Trophoblast cell (in vitro differentiated cells and primary cell): ENCODE measurements at regions not wholly inside any gene's neighbourhood (a gene's known extent, or its start where the extent isn't known, plus 50 kb on each side); places are given as distances from the start of the nearest gene placed in this dataset.

ENCODE experiments used
- DNase-seq, 2 donors: peaks; one replicate each; pipeline ENCODE4 v3.0.0-alpha.2; 2016
- H2AFZ ChIP-seq: 2 replicates; pipeline ENCODE4 v1.6.1; 2013; ENCODE audit warnings: low read length, moderate library complexity, mild to moderate bottlenecking; ENCODE audit not compliant: insufficient read depth, poor library complexity
- H2AK5ac ChIP-seq: 2 replicates; pipeline ENCODE4 v1.6.1; 2013; ENCODE audit warnings: mild to moderate bottlenecking, low read length
- H2BK120ac ChIP-seq: 2 replicates; pipeline ENCODE4 v1.6.1; 2013; ENCODE audit warnings: low read length, mild to moderate bottlenecking, moderate library complexity; ENCODE audit not compliant: insufficient read depth, poor library complexity
- H2BK12ac ChIP-seq: 2 replicates; pipeline ENCODE4 v1.6.1; 2013; ENCODE audit warnings: mild to moderate bottlenecking, low read length, moderate library complexity
- H2BK5ac ChIP-seq: 2 replicates; pipeline ENCODE4 v1.6.1; 2013; ENCODE audit warnings: low read length, low read depth, moderate library complexity, mild to moderate bottlenecking; ENCODE audit not compliant: poor library complexity
- H3K14ac ChIP-seq: 2 replicates; pipeline ENCODE4 v1.6.1; 2013; ENCODE audit warnings: mild to moderate bottlenecking, low read length
- H3K18ac ChIP-seq: 2 replicates; pipeline ENCODE4 v1.6.1; 2013; ENCODE audit warnings: mild to moderate bottlenecking, low read length
- H3K23ac ChIP-seq: 2 replicates; pipeline ENCODE4 v1.6.1; 2013; ENCODE audit warnings: low read length
- H3K27ac ChIP-seq: 2 replicates; pipeline ENCODE4 v1.5.1; 2013; ENCODE audit warnings: low read depth, mild to moderate bottlenecking, inconsistent platforms, low read length, moderate library complexity
- H3K27me3 ChIP-seq: 2 replicates; pipeline ENCODE4 v1.6.1; 2013; ENCODE audit warnings: inconsistent platforms, mild to moderate bottlenecking, low read length, moderate library complexity; ENCODE audit not compliant: insufficient read depth
- H3K36me3 ChIP-seq, 2 experiments: 1 replicate in 1 of 2; 2 replicates in 1 of 2; pipeline ENCODE4 v1.6.1; 2013; ENCODE audit warnings: low read length in 2 of 2, mild to moderate bottlenecking in 2 of 2, moderate library complexity in 1 of 2; ENCODE audit not compliant: insufficient read depth in 2 of 2, control insufficient read depth in 1 of 2
- H3K4ac ChIP-seq: 2 replicates; pipeline ENCODE4 v1.6.1; 2013; ENCODE audit warnings: low read depth, mild to moderate bottlenecking, low read length, moderate library complexity
- H3K4me1 ChIP-seq, 2 experiments: 1 replicate in 1 of 2; 2 replicates in 1 of 2; pipeline ENCODE4 v1.6.1; 2013; ENCODE audit warnings: low read length in 2 of 2, mild to moderate bottlenecking in 2 of 2, moderate library complexity in 1 of 2; ENCODE audit not compliant: insufficient read depth in 2 of 2, control insufficient read depth in 1 of 2
- H3K4me2 ChIP-seq: 2 replicates; pipeline ENCODE4 v1.6.1; 2013; ENCODE audit warnings: inconsistent platforms, mild to moderate bottlenecking, low read length, moderate library complexity
- H3K4me3 ChIP-seq: 2 replicates; pipeline ENCODE4 v1.5.1; 2013; ENCODE audit warnings: mild to moderate bottlenecking, low read depth, low read length, inconsistent platforms
- H3K79me1 ChIP-seq: one replicate; pipeline ENCODE4 v1.6.1; 2013; ENCODE audit warnings: low read length
- H3K79me2 ChIP-seq: 2 replicates; pipeline ENCODE4 v1.6.1; 2013; ENCODE audit warnings: low read length, mild to moderate bottlenecking; ENCODE audit not compliant: control insufficient read depth, insufficient read depth, poor library complexity
- H3K9ac ChIP-seq: 2 replicates; pipeline ENCODE4 v1.6.1; 2013; ENCODE audit warnings: mild to moderate bottlenecking, low read length
- H3K9me3 ChIP-seq: 2 replicates; pipeline ENCODE4 v1.6.1; 2013; ENCODE audit warnings: low read depth, mild to moderate bottlenecking, control low read depth, inconsistent platforms, low read length; ENCODE audit not compliant: insufficient read depth
- H4K12ac ChIP-seq: 2 replicates; pipeline ENCODE4 v1.6.1; 2013; ENCODE audit warnings: low read depth, mild to moderate bottlenecking, low read length, moderate library complexity
- H4K8ac ChIP-seq: 2 replicates; pipeline ENCODE4 v1.6.1; 2013; ENCODE audit warnings: low read depth, mild to moderate bottlenecking, low read length, moderate library complexity
- H4K91ac ChIP-seq: one replicate; pipeline ENCODE4 v1.6.1; 2013; ENCODE audit warnings: low read depth, mild to moderate bottlenecking, low read length, moderate library complexity
- whole genome bisulfite sequencing: extraction: QIAGEN DNeasy Blood & Tissue Kit; methylation state at CpG from one replicate; pipeline ENCODE4 v1.1.7; 2013; ENCODE audit warnings: missing lambda C conversion rate; ENCODE audit not compliant: insufficient read length, insufficient coverage; ENCODE audit errors: extremely low coverage; 5-methylcytosine and 5-hydroxymethylcytosine counted together

DNA sequence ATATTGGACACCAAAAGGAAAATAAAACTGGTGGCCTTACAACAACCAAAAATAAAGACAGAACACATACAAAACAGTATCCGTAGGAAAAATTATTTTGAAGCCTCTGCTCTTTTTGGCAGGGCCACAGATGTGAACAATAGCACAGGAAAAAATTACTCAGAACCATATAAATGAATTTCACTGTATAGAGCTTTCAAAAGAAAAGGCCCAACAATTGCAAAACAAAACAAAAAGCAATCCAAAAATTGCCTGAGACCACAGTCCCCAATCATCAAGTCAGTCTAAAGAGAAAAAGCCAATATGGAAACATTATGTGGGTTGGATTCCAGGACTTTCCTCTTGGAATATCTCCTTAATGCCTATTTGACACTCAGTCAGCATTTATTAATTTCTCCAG is 243.8 kb downstream of the CEMIP2 start:
- Histone ChIP-seq H4K8ac (no peak overlapping the region), H3K18ac (no peak overlapping the region), H3K27me3 (no peaks in the 10 kb centered on the region), H4K91ac (no peak overlapping the region), H3K4ac (no peak overlapping the region), H3K79me2 (no peaks in the 10 kb centered on the region), H3K9ac (no peak overlapping the region), H3K36me3 (no peaks in the 10 kb centered on the region), H3K23ac (no peak overlapping the region), H3K4me2 (no peak overlapping the region), H2BK120ac (no peak overlapping the region), H3K14ac (no peak overlapping the region), H3K27ac (no peak overlapping the region), H3K4me3 (no peak overlapping the region), H4K12ac (no peak overlapping the region), H2AK5ac (no peak overlapping the region), H2AFZ (no peak overlapping the region), H3K4me1 (no peaks in the 10 kb centered on the region), H3K9me3 (no peaks in the 10 kb centered on the region), H2BK12ac (no peak overlapping the region), H2BK5ac (no peak overlapping the region), H3K79me1 (no peaks in the 10 kb centered on the region)
- no CpG with 5 or more reads among the region's 1 CpG for WGBS
- no peak for DNase-seq

GRCh38 chr9:71521132-71521531 is 247.2 kb downstream of the CEMIP2 start:
- Histone ChIP-seq H4K8ac (no peak overlapping the region), H3K4me3 (no peak overlapping the region), H3K27me3 (no peaks in the 10 kb centered on the region), H2BK12ac (no peak overlapping the region), H3K4ac (no peak overlapping the region), H2BK120ac (no peak overlapping the region), H4K12ac (no peak overlapping the region), H3K36me3 (no peaks in the 10 kb centered on the region), H2BK5ac (no peak overlapping the region), H3K18ac (no peak overlapping the region), H3K79me1 (no peaks in the 10 kb centered on the region), H3K9me3 (no peaks in the 10 kb centered on the region), H4K91ac (no peak overlapping the region), H3K4me1 (no peaks in the 10 kb centered on the region), H3K23ac (no peak overlapping the region), H3K79me2 (no peaks in the 10 kb centered on the region), H3K9ac (no peak overlapping the region), H2AK5ac (no peak overlapping the region), H2AFZ (no peak overlapping the region), H3K4me2 (no peak overlapping the region), H3K14ac (no peak overlapping the region), H3K27ac (no peak overlapping the region)
- no CpG with 5 or more reads among the region's 3 CpGs for WGBS
- no peak for DNase-seq

DNA sequence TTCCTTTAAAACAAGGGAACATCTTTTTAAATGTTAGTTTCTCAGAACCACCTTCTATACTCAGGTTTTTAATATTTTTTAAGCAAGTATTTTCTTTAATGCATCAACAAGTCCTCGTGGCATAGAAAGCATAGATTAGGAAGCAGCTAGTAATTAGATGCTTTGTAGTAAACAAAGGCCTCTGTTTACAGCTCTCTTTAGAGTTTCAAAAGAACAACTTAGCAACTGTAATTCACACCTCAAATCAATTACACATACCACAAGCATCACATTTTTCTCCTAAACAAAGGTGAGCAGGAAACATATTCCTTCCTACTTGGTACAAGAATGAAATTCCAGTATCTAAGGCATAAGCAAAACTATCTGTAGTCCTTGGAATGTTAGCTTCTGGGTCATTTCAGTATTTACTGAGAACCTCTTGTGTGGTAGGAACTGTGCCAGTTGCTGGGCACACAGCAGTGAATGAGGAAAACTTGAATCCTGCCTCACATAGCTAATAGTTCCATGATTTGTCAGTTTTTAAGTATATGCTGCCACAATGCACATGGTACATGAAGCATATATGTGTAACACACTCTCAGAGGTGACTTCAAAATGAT is 249.1 kb downstream of the CEMIP2 start:
- no peaks in the 10 kb centered on the region for H3K79me1 ChIP-seq
- no peak overlapping the region for H4K12ac ChIP-seq
- no peak overlapping the region for H3K23ac ChIP-seq
- no peaks in the 10 kb centered on the region for H3K27me3 ChIP-seq
- no peaks in the 10 kb centered on the region for H3K9me3 ChIP-seq
- no peak overlapping the region for H2AK5ac ChIP-seq
- no peak overlapping the region for H3K18ac ChIP-seq
- H2BK120ac ChIP-seq, result no peak overlapping the region
- no peak overlapping the region for H3K14ac ChIP-seq
- H3K4me3 ChIP-seq, result no peak overlapping the region
- no peak overlapping the region for H4K8ac ChIP-seq
- no peak for DNase-seq
- no CpG with 5 or more reads among the region's 1 CpG for WGBS
- H3K36me3 ChIP-seq, result no peaks in the 10 kb centered on the region
- no peak overlapping the region for H2BK12ac ChIP-seq
- no peak overlapping the region for H2BK5ac ChIP-seq
- no peak overlapping the region for H3K4me2 ChIP-seq
- H2AFZ ChIP-seq, result no peak overlapping the region
- H3K27ac ChIP-seq, result no peak overlapping the region
- H3K79me2 ChIP-seq, result no peaks in the 10 kb centered on the region
- H4K91ac ChIP-seq, result no peak overlapping the region
- no peak overlapping the region for H3K9ac ChIP-seq
- H3K4ac ChIP-seq, result no peak overlapping the region
- H3K4me1 ChIP-seq, result no peaks in the 10 kb centered on the region

DNA sequence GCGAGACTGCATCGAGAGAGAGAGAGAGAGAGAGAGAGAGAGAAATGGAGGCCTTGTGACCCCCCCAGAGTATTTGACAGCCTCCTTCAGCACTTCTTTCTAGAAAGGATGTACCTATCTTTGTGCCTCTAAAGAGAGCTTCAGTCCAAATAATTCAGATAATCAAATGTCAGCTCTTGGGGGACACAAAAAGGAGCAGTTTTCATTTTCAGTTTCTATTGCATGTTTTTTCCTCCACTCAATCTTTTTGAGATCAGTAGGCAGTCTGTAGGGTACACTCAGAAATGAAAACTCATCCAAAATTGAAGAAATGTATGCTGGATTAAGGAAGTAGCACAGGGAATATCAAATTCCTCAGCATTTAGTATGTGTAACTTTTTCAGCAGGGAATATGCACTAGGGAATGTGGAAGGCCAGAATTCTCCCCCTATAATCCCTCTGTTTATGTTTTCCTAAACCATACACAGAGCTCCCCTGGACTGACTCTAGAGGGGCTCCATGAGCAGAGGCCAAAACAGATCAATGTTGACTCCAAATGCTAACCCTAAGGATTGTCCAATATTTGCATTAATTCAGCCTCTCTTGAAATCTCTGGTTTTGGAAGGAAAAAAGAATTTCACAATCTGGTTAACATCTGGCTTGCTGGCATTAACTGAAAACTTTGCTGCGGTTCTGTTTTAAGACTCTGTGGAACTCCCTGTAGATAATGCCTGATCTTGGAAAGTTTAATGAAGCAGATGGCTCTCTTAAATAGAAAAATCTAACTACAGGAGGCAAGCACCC is 250.1 kb downstream of the CEMIP2 start:
- Histone ChIP-seq H4K12ac (no peak overlapping the region), H3K4me2 (no peak overlapping the region), H3K9ac (no peak overlapping the region), H2BK120ac (no peak overlapping the region), H3K4ac (no peak overlapping the region), H3K27me3 (no peaks in the 10 kb centered on the region), H2BK12ac (no peak overlapping the region), H3K79me2 (no peaks in the 10 kb centered on the region), H3K14ac (no peak overlapping the region), H3K9me3 (no peaks in the 10 kb centered on the region), H3K27ac (no peak overlapping the region), H3K23ac (no peak overlapping the region), H2BK5ac (no peak overlapping the region), H2AK5ac (no peak overlapping the region), H2AFZ (no peak overlapping the region), H3K36me3 (no peaks in the 10 kb centered on the region), H3K18ac (no peak overlapping the region), H3K4me3 (no peak overlapping the region), H3K79me1 (no peaks in the 10 kb centered on the region), H3K4me1 (no peaks in the 10 kb centered on the region), H4K91ac (no peak overlapping the region), H4K8ac (no peak overlapping the region)
- DNase-seq, result no peak
- no CpG with 5 or more reads among the region's 3 CpGs for WGBS
